HFF-Myc (cell line): ENCODE measurements at regions not wholly inside any gene's neighbourhood (a gene's known extent, or its start where the extent isn't known, plus 50 kb on each side); places are given as distances from the start of the nearest gene placed in this dataset.

Experiments used
- DNase-seq: peaks from one replicate; pipeline ENCODE4 v3.0.0-alpha.2; 2011; ENCODE audit warnings: low read depth; ENCODE audit errors: extremely low read depth
- H3K4me3 ChIP-seq: replicated peaks from 2 replicates; pipeline ENCODE4 v1.5.1; 2011; ENCODE audit warnings: low read depth, mild to moderate bottlenecking, control low read depth, low read length
- TF ChIP-seq, protein P1 (sequence below): IDR thresholded peaks from 2 replicates; pipeline ENCODE4 v1.5.1; 2012; ENCODE audit warnings: mild to moderate bottlenecking, low read depth, low read length, control low read depth; ENCODE audit errors: missing control alignments

DNA sequence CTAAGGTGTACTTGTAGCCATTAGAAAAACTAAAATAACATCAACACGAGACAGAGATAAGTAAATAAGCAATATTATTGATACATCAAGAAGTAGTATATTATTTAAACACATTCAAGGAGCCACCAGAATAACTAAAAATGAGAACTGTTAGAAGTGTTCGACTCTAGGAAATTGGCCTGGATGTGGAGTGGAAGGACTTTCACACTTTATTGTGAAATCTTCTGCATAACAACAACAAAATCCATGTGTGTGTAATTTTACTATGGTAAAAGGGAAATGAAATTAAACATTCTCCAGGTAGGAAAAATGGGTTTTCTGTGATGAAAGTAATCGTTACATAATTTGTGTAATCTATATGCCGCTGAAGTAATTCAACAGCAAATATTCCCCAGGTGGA, 96.3 kb upstream of the RNF152 start:
- TF ChIP-seq, protein P1, sequence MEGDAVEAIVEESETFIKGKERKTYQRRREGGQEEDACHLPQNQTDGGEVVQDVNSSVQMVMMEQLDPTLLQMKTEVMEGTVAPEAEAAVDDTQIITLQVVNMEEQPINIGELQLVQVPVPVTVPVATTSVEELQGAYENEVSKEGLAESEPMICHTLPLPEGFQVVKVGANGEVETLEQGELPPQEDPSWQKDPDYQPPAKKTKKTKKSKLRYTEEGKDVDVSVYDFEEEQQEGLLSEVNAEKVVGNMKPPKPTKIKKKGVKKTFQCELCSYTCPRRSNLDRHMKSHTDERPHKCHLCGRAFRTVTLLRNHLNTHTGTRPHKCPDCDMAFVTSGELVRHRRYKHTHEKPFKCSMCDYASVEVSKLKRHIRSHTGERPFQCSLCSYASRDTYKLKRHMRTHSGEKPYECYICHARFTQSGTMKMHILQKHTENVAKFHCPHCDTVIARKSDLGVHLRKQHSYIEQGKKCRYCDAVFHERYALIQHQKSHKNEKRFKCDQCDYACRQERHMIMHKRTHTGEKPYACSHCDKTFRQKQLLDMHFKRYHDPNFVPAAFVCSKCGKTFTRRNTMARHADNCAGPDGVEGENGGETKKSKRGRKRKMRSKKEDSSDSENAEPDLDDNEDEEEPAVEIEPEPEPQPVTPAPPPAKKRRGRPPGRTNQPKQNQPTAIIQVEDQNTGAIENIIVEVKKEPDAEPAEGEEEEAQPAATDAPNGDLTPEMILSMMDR: no peak
- DNase-seq: no peak
- no peak overlapping the region for H3K4me3 ChIP-seq

DNA sequence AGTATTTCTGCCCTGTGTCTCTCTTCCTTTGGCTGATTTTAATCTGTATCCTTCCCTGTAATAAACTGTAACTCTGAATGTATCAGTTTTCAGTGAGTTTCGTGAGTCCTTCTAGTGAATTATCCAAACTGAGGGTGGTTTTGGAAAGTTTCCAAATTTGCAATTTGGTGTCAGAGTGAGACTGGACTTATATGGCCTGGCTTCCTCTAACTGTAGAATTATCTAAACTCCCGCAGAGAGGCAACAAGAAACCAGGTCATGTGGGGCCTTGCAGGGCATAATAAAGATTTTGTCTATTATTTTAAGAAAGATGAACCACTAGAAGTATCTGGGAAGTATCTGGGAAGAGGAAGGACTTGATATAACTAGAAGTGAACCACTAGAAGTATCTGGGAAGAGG, 95.3 kb upstream of the RNF152 start:
- TF ChIP-seq, protein P1: no peak
- no peak for DNase-seq

DNA sequence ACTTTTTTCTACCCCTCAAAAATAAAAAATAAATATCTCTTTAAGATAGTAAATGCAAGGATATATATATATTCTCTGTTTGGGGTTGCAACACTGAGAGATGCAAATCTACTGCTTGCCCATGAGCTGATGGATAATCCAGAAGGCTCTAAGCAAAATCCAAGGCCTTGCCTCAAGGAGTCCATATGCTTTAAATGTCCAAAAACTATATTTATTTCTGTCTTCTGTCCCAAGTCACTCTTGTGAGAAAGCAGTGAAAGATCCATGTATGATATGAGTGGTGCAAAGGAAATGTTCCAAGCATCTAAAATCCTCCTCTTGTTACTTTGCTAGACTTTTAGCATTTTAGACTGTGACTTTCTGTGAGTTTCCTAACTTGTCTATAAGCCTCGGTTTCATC, 92.9 kb upstream of the RNF152 start:
- no peak for DNase-seq
- TF ChIP-seq, protein P1: no peak
- no peak overlapping the region for H3K4me3 ChIP-seq

More for the DNA sequence above, 95.3 kb upstream of the RNF152 start:
- H3K4me3 ChIP-seq: no peak overlapping the region

- TF ChIP-seq, protein P1: no peak
- no peak for DNase-seq
- H3K4me3 ChIP-seq: no peak overlapping the region
Measured at GRCh38 chr18:61984349-61984748, 91.5 kb upstream of the RNF152 start.

DNA sequence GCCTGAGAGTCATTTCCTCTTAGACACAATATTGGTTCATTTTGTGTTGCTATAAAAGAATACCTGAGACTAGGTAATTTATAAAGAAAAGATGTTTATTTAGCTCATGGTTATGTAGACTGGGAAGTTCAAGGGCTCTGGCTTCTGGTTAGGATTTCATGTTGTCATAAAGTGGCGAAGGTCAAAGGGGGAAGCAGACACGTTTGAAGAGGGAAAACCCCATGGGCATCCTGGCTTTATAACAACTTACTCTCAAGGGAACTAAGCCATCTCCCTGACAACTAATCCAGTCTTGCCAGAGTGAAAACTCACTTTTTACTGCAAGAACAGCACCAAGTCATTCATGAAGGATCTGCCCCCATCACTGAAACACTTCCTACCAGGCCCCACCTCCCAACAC, 89.7 kb upstream of the RNF152 start:
- H3K4me3 ChIP-seq: no peak overlapping the region
- DNase-seq: no peak
- TF ChIP-seq, protein P1: no peak

DNA sequence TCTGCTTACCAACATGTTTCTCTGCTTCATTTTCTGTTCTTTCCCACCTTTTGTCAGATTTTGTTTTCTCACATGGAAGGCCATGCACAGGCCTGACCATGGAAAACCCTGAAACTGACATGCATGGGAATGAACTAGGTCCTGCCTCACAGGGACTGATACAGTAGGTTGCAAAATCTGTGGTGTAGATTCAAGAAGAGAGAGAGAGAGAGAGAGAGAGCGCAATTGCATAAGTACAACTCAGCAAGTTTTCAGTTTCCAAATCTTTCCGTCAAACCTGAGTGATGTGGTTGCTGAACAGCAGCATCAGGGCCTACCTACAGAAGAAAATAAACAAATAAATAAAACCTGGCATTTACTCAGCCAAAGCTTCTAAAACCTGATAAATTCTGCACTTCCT, 87.5 kb upstream of the RNF152 start:
- no peak for DNase-seq
- H3K4me3 ChIP-seq: no peak overlapping the region
- TF ChIP-seq, protein P1: no peak
